Common myeloid progenitor, CD34-positive (primary cell): ENCODE measurements at regions not wholly inside any gene's neighbourhood (a gene's known extent, or its start where the extent isn't known, plus 50 kb on each side); places are given as distances from the start of the nearest gene placed in this dataset.
A peak's percentile ranks its signal among the peaks of the same experiment; 100 is the strongest.
"Not testable (repeated sequence)": the region's sequence is repeated elsewhere in the genome, so short reads cannot be mapped to it uniquely, and the experiment has no call there.

Source experiments
- CTCF ChIA-PET: fragments of 350-600 bp; sonication (Branson Sonifier 250); formaldehyde crosslinking; loops from one replicate; lab custom pipeline; 2021; ENCODE audit warnings: antibody characterized with exemption; lab: Charles Lee
- POLR2A ChIA-PET: fragments of 350-600 bp; sonication (Branson Sonifier 250); formaldehyde crosslinking; loops from one replicate; lab custom pipeline; 2021; ENCODE audit warnings: antibody characterized with exemption; lab: Charles Lee
- DNase-seq, 3 donors: peaks; one replicate each; pipeline versions ENCODE4 v3.0.0 to v3.0.0-alpha.2; 2013
- H3K27ac ChIP-seq, 2 experiments: 1 replicate in 1 of 2; 2 replicates in 1 of 2; pipeline ENCODE4 v1.7.0; 2013; ENCODE audit warnings: inconsistent platforms in 2 of 2, low read length in 2 of 2, mild to moderate bottlenecking in 2 of 2, low read depth in 1 of 2, moderate library complexity in 1 of 2; ENCODE audit not compliant: severe bottlenecking in 2 of 2, insufficient read depth in 1 of 2, poor library complexity in 1 of 2
- H3K27me3 ChIP-seq, 5 experiments: replicated peaks in 2 of 5; 1 replicate in 3 of 5; 2 replicates in 2 of 5; pipeline versions ENCODE4 v1.6.1 to v1.7.0; 2013; ENCODE audit warnings: low read length in 4 of 5, mild to moderate bottlenecking in 2 of 5, moderate library complexity in 2 of 5, inconsistent platforms in 1 of 5; ENCODE audit not compliant: insufficient read depth in 5 of 5, control insufficient read depth in 4 of 5
- H3K36me3 ChIP-seq, 4 experiments: 1 replicate in 2 of 4; 2 replicates in 2 of 4; pipeline versions ENCODE4 v1.6.1 to v1.7.0; 2013; ENCODE audit warnings: low read length in 3 of 4, control low read depth in 1 of 4, mild to moderate bottlenecking in 1 of 4; ENCODE audit not compliant: control insufficient read depth in 4 of 4, insufficient read depth in 4 of 4
- H3K4me1 ChIP-seq, 4 experiments: 1 replicate in 3 of 4; 2 replicates in 1 of 4; pipeline versions ENCODE4 v1.6.1 to v1.7.1; 2013; ENCODE audit warnings: low read length in 3 of 4, mild to moderate bottlenecking in 3 of 4, control low read depth in 1 of 4, inconsistent platforms in 1 of 4, moderate library complexity in 1 of 4; ENCODE audit not compliant: control insufficient read depth in 4 of 4, insufficient read depth in 4 of 4; ENCODE audit errors: control extremely low read depth in 1 of 4
- H3K4me3 ChIP-seq, 7 experiments: 1 replicate in 4 of 7; 2 replicates in 3 of 7; pipeline versions ENCODE4 v1.5.1 to v1.7.0; 2013; ENCODE audit warnings: mild to moderate bottlenecking in 7 of 7, low read length in 6 of 7, moderate library complexity in 6 of 7, inconsistent platforms in 2 of 7, low read depth in 2 of 7, control low read depth in 1 of 7; ENCODE audit not compliant: insufficient read depth in 4 of 7, control insufficient read depth in 1 of 7; ENCODE audit errors: extremely low read depth in 1 of 7
- H3K9me3 ChIP-seq, 5 experiments: 1 replicate in 4 of 5; 2 replicates in 1 of 5; pipeline versions ENCODE4 v1.6.1 to v1.7.1; 2013; ENCODE audit warnings: low read length in 4 of 5, mild to moderate bottlenecking in 2 of 5, inconsistent platforms in 1 of 5, low read depth in 1 of 5, moderate library complexity in 1 of 5; ENCODE audit not compliant: control insufficient read depth in 4 of 5, insufficient read depth in 2 of 5; ENCODE audit errors: control extremely low read depth in 1 of 5
- WGBS: methylation state at CpG from one replicate; pipeline ENCODE4 v1.1.5; 2013; ENCODE audit not compliant: insufficient coverage; 5-methylcytosine and 5-hydroxymethylcytosine counted together

GRCh38 chr5:166909040-166909439 lies 1382.4 kb upstream of the WWC1 start:
- no peaks in the 10 kb centered on the region for H3K9me3 ChIP-seq
- no peaks in the 10 kb centered on the region for H3K4me1 ChIP-seq
- H3K27ac ChIP-seq, result no peak overlapping the region
- no peak overlapping the region for H3K4me3 ChIP-seq
- H3K36me3 ChIP-seq, result no peaks in the 10 kb centered on the region
- POLR2A ChIA-PET, result no interaction called here
- CTCF ChIA-PET, result no interaction called here
- H3K27me3 ChIP-seq, result no peaks in the 10 kb centered on the region
- peak in 1 of 3 donors; percentile 2 for DNase-seq

- no peak for DNase-seq
- Histone ChIP-seq H3K27me3 (no peaks in the 10 kb centered on the region), H3K4me1 (no peaks in the 10 kb centered on the region), H3K4me3 (no peak overlapping the region), H3K9me3 (no peaks in the 10 kb centered on the region), H3K27ac (no peak overlapping the region), H3K36me3 (no peaks in the 10 kb centered on the region)
- WGBS, result 100% methylated on average over 1 of the region's 2 CpGs
- ChIA-PET CTCF (no interaction called here), POLR2A (no interaction called here)
Measured at GRCh38 chr5:166909926-166910325, 1381.5 kb upstream of the WWC1 start.

- H3K36me3 ChIP-seq, result no peaks in the 10 kb centered on the region
- no peaks in the 10 kb centered on the region for H3K9me3 ChIP-seq
- no peaks in the 10 kb centered on the region for H3K27me3 ChIP-seq
- ChIA-PET POLR2A (no interaction called here), CTCF (no interaction called here)
- no peak for DNase-seq
- no peak overlapping the region for H3K27ac ChIP-seq
- no peak overlapping the region for H3K4me3 ChIP-seq
- 80% methylated on average over 2 of the region's 3 CpGs for WGBS
- no peaks in the 10 kb centered on the region for H3K4me1 ChIP-seq
Measured at GRCh38 chr5:166910995-166911394, 1380.5 kb upstream of the WWC1 start.

GRCh38 chr5:166916021-166916420 lies 1375.4 kb upstream of the WWC1 start:
- POLR2A ChIA-PET, result no interaction called here
- no CpG with 5 or more reads among the region's 4 CpGs for WGBS
- H3K27ac ChIP-seq, result no peak overlapping the region

GRCh38 chr5:166926138-166926537 lies 1365.3 kb upstream of the WWC1 start:
- no peaks in the 10 kb centered on the region for H3K27me3 ChIP-seq
- H3K4me1 ChIP-seq, result no peaks in the 10 kb centered on the region
- no peak for DNase-seq
- peaks cover 0 to 1% (median 0%) of the 10 kb centered on the region in 5 experiments for H3K9me3 ChIP-seq
- ChIA-PET POLR2A (no interaction called here), CTCF (no interaction called here)
- H3K27ac ChIP-seq, result no peak overlapping the region
- no peaks in the 10 kb centered on the region for H3K36me3 ChIP-seq
- no peak overlapping the region for H3K4me3 ChIP-seq
- WGBS, result 97% methylated on average over 11 of the region's 11 CpGs

More at GRCh38 chr5:166916021-166916420, 1375.4 kb upstream of the WWC1 start:
- no peak for DNase-seq
- no peaks in the 10 kb centered on the region for H3K27me3 ChIP-seq
- no peaks in the 10 kb centered on the region for H3K4me1 ChIP-seq
- H3K36me3 ChIP-seq, result no peaks in the 10 kb centered on the region
- H3K9me3 ChIP-seq, result no peaks in the 10 kb centered on the region
- no peak overlapping the region for H3K4me3 ChIP-seq
- CTCF ChIA-PET, result interaction anchor here (0.6 kb wide), 1 partner anchor 71 kb away, joined by 3 read pairs; no protein-coding TSS in a partner anchor

- CTCF ChIA-PET, DNase-seq, H3K9me3 ChIP-seq, H3K27me3 ChIP-seq, POLR2A ChIA-PET, H3K27ac ChIP-seq, H3K36me3 ChIP-seq, H3K4me1 ChIP-seq, H3K4me3 ChIP-seq: not testable (repeated sequence)
- WGBS, result 97% methylated on average over 39 of the region's 48 CpGs
Measured at GRCh38 chr5:166926806-166927475, 1364.5 kb upstream of the WWC1 start.

GRCh38 chr5:166936351-166936750 lies 1355.1 kb upstream of the WWC1 start:
- H3K36me3 ChIP-seq, result no peaks in the 10 kb centered on the region
- H3K9me3 ChIP-seq, result peaks cover 0 to 1% (median 0%) of the 10 kb centered on the region in 5 experiments
- 91% methylated on average over 22 of the region's 22 CpGs for WGBS
- ChIA-PET POLR2A (no interaction called here), CTCF (no interaction called here)
- no peak overlapping the region for H3K27ac ChIP-seq
- DNase-seq, result no peak
- H3K4me3 ChIP-seq, result no peak overlapping the region
- peaks cover 0 to 4% (median 0%) of the 10 kb centered on the region in 4 experiments for H3K4me1 ChIP-seq
- no peaks in the 10 kb centered on the region for H3K27me3 ChIP-seq
